HepG2 (cell line): ENCODE measurements at regions not wholly inside any gene's neighbourhood (a gene's known extent, or its start where the extent isn't known, plus 50 kb on each side); places are given as distances from the start of the nearest gene placed in this dataset.
A peak's percentile ranks its signal among the peaks of the same experiment; 100 is the strongest.

Experiments
- ATAC-seq: fragments of 200-7000 bp; cut with Tn5 transposase; 3 replicates; pipeline ENCODE4 v1.9.1; 2020; ENCODE audit warnings: mild to moderate bottlenecking, moderate library complexity
- BruUV-seq: library from RNA; stranded (reverse); fragments of 400-500 nt; replicated peaks from 2 replicates; lab custom pipeline; 2021; lab: Mats Ljungman, UMichigan
- CTCF ChIA-PET: fragments of 300-600 bp; formaldehyde crosslinking; extraction: SDS; loops from one replicate; lab custom pipeline; 2021; ENCODE audit warnings: low total read pairs, inconsistent platforms, low intra/inter-chr PET ratio; lab: Yijun Ruan, JAX
- POLR2A ChIA-PET: fragments of 350-600 bp; sonication (Branson Sonifier 250); formaldehyde crosslinking; loops from one replicate; lab custom pipeline; 2020; ENCODE audit warnings: antibody characterized with exemption, inconsistent platforms; lab: Yijun Ruan, JAX
- DNase-seq: peaks from one replicate; pipeline ENCODE4 v3.0.0-alpha.2; 2015; ENCODE audit warnings: low spot score
- FAIRE-seq: peaks from 3 replicates; lab custom pipeline; 2011; peaks lifted over from hg19 to GRCh38; lab: Jason Lieb, UNC
- H2AFZ ChIP-seq: one replicate; pipeline ENCODE4 v1.6.1; 2011; ENCODE audit warnings: low read length, inconsistent platforms
- H3K27ac ChIP-seq: fragments of 300-600 bp; 3 replicates; pipeline ENCODE4 v1.8.0; 2011; ENCODE audit warnings: mixed run types, mild to moderate bottlenecking, mixed read lengths, low read length, inconsistent platforms; ENCODE audit not compliant: insufficient read depth; ENCODE audit errors: extremely low read length
- H3K27me3 ChIP-seq, 2 experiments: fragments of 200-600 bp in 1 of 2; 2 replicates in 1 of 2; 3 replicates in 1 of 2; pipeline versions ENCODE4 v1.6.0 to v1.8.0; 2011; ENCODE audit warnings: low read length in 2 of 2, mild to moderate bottlenecking in 2 of 2, moderate library complexity in 2 of 2, inconsistent platforms in 1 of 2; ENCODE audit not compliant: insufficient read depth in 2 of 2, control insufficient read depth in 1 of 2
- H3K36me3 ChIP-seq, 2 experiments: fragments of 200-600 bp in 1 of 2; replicated peaks in 1 of 2; 2 replicates in 1 of 2; 3 replicates in 1 of 2; pipeline versions ENCODE4 v1.5.1 to v1.8.0; 2011; ENCODE audit warnings: low read length in 2 of 2, inconsistent platforms in 1 of 2; ENCODE audit not compliant: insufficient read depth in 2 of 2, control insufficient read depth in 1 of 2
- H3K4me1 ChIP-seq: 2 replicates; pipeline ENCODE4 v1.5.1; 2012; ENCODE audit warnings: low read length, inconsistent platforms; ENCODE audit not compliant: insufficient read depth
- H3K4me2 ChIP-seq: 2 replicates; pipeline ENCODE4 v1.6.0; 2011; ENCODE audit warnings: low read depth, low read length, inconsistent platforms
- H3K4me3 ChIP-seq, 3 experiments: fragments of 200-600 bp in 1 of 3; sonication (generic), shearing (Covaris generic) in 1 of 3; replicated peaks in 1 of 3; 2 replicates each; pipeline ENCODE4 v1.5.1; 2011 to 2016; ENCODE audit warnings: low read length in 3 of 3, inconsistent platforms in 2 of 3, low read depth in 2 of 3, mild to moderate bottlenecking in 2 of 3, control low read depth in 1 of 3, mixed read lengths in 1 of 3; ENCODE audit not compliant: insufficient read depth in 1 of 3
- H3K79me2 ChIP-seq: one replicate; pipeline ENCODE4 v1.6.1; 2011; ENCODE audit warnings: low read length, inconsistent platforms; ENCODE audit not compliant: insufficient read depth
- H3K9ac ChIP-seq: 2 replicates; pipeline ENCODE4 v1.6.0; 2011; ENCODE audit warnings: mild to moderate bottlenecking, low read depth, low read length, inconsistent platforms; ENCODE audit not compliant: insufficient read depth
- H3K9me3 ChIP-seq: 2 replicates; pipeline ENCODE4 v1.5.1; 2012; ENCODE audit warnings: mild to moderate bottlenecking, low read length
- H4K20me1 ChIP-seq: 2 replicates; pipeline ENCODE4 v1.6.0; 2011; ENCODE audit warnings: inconsistent platforms, mild to moderate bottlenecking, low read length, moderate library complexity; ENCODE audit not compliant: insufficient read depth
- ARID2 ChIP-seq: sonication (generic); formaldehyde crosslinking; IDR thresholded peaks from 2 replicates; pipeline ENCODE4 v1.8.1; 2022; ENCODE audit warnings: mild to moderate bottlenecking, missing genetic modification reagents, borderline replicate concordance
- ATF4 ChIP-seq, 2 experiments: fragments of 450-650 bp in 1 of 2; sonication (generic) in 1 of 2; formaldehyde crosslinking; IDR thresholded peaks; 2 replicates each; pipeline versions ENCODE4 v1.5.0 to v1.8.0; 2020 to 2022; ENCODE audit warnings: mild to moderate bottlenecking in 1 of 2, missing genetic modification reagents in 1 of 2
- CHD4 ChIP-seq: fragments of 200-600 bp; sonication (generic); IDR thresholded peaks from 2 replicates; pipeline ENCODE4 v1.7.0; 2017; ENCODE audit warnings: mild to moderate bottlenecking, low read length, borderline replicate concordance
- GTF2F1 ChIP-seq: fragments of 150-350 bp; IDR thresholded peaks from 2 replicates; pipeline ENCODE4 v1.6.1; 2014; ENCODE audit warnings: low read length
- IKZF1 ChIP-seq: fragments of 450-650 bp; IDR thresholded peaks from 2 replicates; pipeline ENCODE4 v1.7.1; 2016
- SP4 ChIP-seq: sonication (generic); formaldehyde crosslinking; IDR thresholded peaks from 2 replicates; pipeline ENCODE4 v1.8.1; 2023; ENCODE audit warnings: mild to moderate bottlenecking, missing genetic modification reagents
- ZNF563 ChIP-seq: sonication (generic); formaldehyde crosslinking; IDR thresholded peaks from 2 replicates; pipeline ENCODE4 v1.8.0; 2022; ENCODE audit warnings: mild to moderate bottlenecking, moderate library complexity, missing genetic modification reagents
- ZNF7 ChIP-seq: IDR thresholded peaks from 2 replicates; pipeline ENCODE4 v1.6.1; 2016; ENCODE audit warnings: missing biosample characterization, missing genetic modification reagents
- ZNF768 ChIP-seq: sonication (generic); formaldehyde crosslinking; IDR thresholded peaks from 2 replicates; pipeline ENCODE4 v1.4.0; 2020; ENCODE audit warnings: missing genetic modification reagents
- WGBS: methylation state at CpG from one replicate; pipeline ENCODE4 v1.1.6; 2017; ENCODE audit warnings: low lambda C conversion rate; 5-methylcytosine and 5-hydroxymethylcytosine counted together
- in situ Hi-C: cut with HindIII; loops from 2 replicates; pipeline ENCODE4 v1.10.0; 2017; ENCODE audit warnings: low pct_unique_long_range_greater_than_20kb; ENCODE audit not compliant: extremely low pct_ligation_motif_present
- intact Hi-C: fragments of 100-400 bp; cut with micrococcal nuclease; formaldehyde crosslinking; loops from one replicate; pipeline ENCODE4 v1.10.0; 2022; ENCODE audit not compliant: unreplicated experiment

DNA sequence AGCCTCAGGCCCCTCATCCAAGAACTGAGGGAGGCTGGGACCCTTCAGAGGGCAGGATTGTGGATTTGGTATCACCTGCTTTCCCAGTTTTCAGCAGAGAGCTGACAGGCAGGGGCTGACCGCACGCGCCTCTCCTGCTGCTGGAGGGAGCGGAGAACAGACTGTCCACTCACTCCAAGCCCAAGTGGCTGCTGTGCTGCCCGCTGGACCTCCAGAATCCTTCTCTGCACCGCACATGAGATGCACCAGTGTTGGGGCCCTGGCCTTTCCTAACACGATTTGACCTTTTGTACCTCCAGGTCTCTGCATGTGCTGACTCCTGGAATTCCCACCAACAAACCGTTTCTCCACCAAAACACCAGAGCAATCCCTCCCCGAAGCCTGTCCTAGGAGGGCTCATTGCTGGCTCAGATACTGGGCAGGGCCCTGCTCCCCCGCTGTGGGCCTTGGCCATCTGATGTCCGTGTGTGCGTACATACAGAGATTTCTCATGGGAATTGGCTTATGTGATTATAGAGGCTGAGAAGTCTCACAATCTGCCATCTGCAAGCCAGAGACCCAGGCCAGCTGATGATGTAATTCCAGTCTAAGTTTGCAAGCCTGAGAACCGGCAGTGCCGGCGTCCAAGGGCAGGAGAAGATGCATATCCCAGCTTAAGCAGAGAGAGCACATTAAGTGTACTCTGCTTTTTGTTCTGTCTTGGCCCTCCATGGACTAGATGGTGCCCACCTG, 141.7 kb downstream of the GADD45G start:
- no peak overlapping the region for H3K4me3 ChIP-seq
- H3K9ac ChIP-seq = no peak overlapping the region
- POLR2A ChIA-PET = no interaction called here
- in situ Hi-C loops (no loop called here), intact Hi-C loops (no loop called here)
- ATAC-seq (no peak), FAIRE-seq (no peak)
- no peaks in the 10 kb centered on the region for H3K4me1 ChIP-seq
- BruUV-seq = no TSS peak
- no peak overlapping the region for H2AFZ ChIP-seq
- WGBS = 50% methylated on average over 7 of the region's 15 CpGs
- H3K36me3 ChIP-seq = no peaks in the 10 kb centered on the region
- TF ChIP-seq ZNF768 (CRISPR knock-in tag) (no peak), ATF4 (CRISPR knock-in tag; IDR thresholded peaks at IDR 0.05) (0 out of 4 replicates have a peak, but pooled peaks of 1 of the 2 experiments have one; percentile 15), ZNF7 (no peak)
- TF ChIP-seq, all 625 proteins: peak for 1
- H4K20me1 ChIP-seq = no peaks in the 10 kb centered on the region
- no peaks in the 10 kb centered on the region for H3K79me2 ChIP-seq
- no peak overlapping the region for H3K27ac ChIP-seq
- H3K9me3 ChIP-seq = no peaks in the 10 kb centered on the region
- DNase-seq = no peak
- CTCF ChIA-PET = no interaction called here
- H3K27me3 ChIP-seq = peaks cover 0 to 7% of the 10 kb centered on the region in 2 experiments; a peak in 1 of 5 replicates
- H3K4me2 ChIP-seq = no peak overlapping the region

- Histone ChIP-seq H3K36me3 (no peaks in the 10 kb centered on the region), H3K9ac (no peak overlapping the region), H3K9me3 (no peaks in the 10 kb centered on the region), H3K27ac (no peak overlapping the region), H3K4me1 (no peaks in the 10 kb centered on the region), H3K79me2 (no peaks in the 10 kb centered on the region), H3K27me3 (peaks cover 0 to 7% of the 10 kb centered on the region in 2 experiments; a peak in 1 of 5 replicates), H2AFZ (no peak overlapping the region), H3K4me2 (no peak overlapping the region), H3K4me3 (no peak overlapping the region), H4K20me1 (no peaks in the 10 kb centered on the region)
- TF ChIP-seq IKZF1 (no peak), ZNF563 (CRISPR knock-in tag) (no peak), SP4 (no peak), CHD4 (no peak), GTF2F1 (no peak), ATF4 (CRISPR knock-in tag; IDR thresholded peaks at IDR 0.05) (no peak), ARID2 (CRISPR knock-in tag) (no peak)
- no peak for FAIRE-seq
- no peak for DNase-seq
- ATAC-seq = no peak
- ChIA-PET POLR2A (no interaction called here), CTCF (no interaction called here)
- intact Hi-C loops = no loop called here
- BruUV-seq = no TSS peak
- 78% methylated on average over 6 of the region's 13 CpGs for WGBS
- in situ Hi-C loops = no loop called here
Observed at GRCh38 chr9:89747596-89747995, 142.8 kb downstream of the GADD45G start.
